IPS-11a (cell line): ENCODE measurements at regions not wholly inside any gene's neighbourhood (a gene's known extent, or its start where the extent isn't known, plus 50 kb on each side); places are given as distances from the start of the nearest gene placed in this dataset.

Experiments used
- H3K4me3 ChIP-seq: one replicate; pipeline ENCODE4 v1.5.1; 2013; ENCODE audit warnings: low read depth, low read length, control low read depth

DNA sequence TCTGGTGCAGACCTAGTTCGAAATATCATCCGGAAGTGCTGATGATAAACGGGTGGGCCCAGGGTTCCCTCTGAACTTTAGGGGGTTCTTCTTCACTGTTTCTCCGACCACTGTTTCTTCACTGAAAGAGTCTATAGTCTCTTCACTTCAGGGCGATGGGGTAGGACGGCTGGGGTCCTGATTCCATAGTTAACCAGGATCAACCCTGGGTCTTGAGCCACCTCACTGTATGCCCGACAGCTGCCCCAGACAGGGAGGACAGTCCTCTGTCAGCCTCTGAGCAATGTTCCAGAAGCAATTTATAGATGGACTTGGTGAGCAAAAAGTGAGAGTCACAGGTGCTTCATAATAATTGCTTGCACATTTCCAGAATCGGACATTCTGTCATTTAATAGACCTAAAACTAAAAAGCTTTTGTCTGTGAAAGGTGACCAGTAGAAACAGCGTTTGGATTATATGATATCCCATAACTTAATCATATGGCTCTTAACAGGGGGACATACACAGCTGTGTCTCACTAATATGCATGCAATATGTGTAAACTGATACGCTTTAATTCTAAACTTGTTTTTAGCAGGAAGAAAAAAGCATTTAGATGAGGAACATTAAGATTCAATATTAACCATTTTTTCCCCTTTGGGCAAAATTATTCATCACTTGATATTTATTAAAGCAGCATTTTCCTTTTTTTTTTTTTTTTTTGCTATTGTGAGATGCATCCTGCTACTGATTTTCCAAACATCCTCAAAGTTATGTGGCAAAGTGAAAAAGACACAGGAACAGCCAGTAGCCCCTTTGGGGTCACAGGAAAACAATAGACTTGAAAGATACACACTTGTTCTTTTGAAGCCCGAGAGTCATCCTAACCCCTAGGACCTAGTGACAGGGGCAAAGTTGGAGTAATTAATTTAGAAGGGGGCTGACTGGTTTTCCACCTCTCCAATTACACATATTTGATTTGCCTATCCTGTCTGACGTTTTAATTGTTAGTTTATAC, 277.0 kb downstream of the ZNF536 start:
- H3K4me3 ChIP-seq, result no peak overlapping the region

GRCh38 chr19:30647891-30648720, 275.9 kb downstream of the ZNF536 start:
- no peak overlapping the region for H3K4me3 ChIP-seq

GRCh38 chr19:30646806-30647205, 274.6 kb downstream of the ZNF536 start:
- H3K4me3 ChIP-seq, result no peak overlapping the region

GRCh38 chr19:30645946-30646577, 273.9 kb downstream of the ZNF536 start:
- H3K4me3 ChIP-seq, result no peak overlapping the region

DNA sequence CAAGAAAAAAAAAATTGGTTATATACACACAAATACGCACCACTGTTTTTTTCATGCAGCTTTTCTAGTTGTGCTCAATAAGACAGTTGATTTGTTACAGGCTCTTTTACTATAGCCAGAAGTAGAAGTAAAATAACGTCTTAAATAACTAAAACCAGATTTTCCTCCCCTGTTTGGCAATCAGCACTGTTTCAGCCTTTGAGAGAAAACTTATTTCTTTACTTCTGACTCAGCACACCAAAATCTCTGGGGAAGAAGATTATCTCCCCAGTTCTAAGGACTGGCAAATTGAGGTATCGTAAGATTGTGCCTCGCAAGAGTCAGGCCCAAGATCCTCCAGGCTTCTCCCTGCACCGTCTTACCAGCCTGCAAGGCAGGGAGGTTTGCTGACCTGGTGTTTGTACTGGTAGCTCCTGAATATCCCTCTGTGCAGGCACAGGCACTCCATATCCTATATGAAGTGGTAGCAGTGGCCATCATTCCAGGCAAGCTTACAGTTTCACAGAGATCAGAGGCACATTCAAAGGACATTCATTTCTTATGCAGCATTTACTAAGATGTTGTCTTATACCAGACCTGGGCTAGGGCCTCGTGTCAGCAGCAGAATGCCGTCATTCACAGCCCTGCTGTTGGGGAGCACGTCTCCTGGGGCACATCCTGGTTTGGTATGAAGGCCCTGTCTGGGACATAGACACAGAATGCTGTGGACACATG, 268.2 kb downstream of the ZNF536 start:
- H3K4me3 ChIP-seq, result no peak overlapping the region

DNA sequence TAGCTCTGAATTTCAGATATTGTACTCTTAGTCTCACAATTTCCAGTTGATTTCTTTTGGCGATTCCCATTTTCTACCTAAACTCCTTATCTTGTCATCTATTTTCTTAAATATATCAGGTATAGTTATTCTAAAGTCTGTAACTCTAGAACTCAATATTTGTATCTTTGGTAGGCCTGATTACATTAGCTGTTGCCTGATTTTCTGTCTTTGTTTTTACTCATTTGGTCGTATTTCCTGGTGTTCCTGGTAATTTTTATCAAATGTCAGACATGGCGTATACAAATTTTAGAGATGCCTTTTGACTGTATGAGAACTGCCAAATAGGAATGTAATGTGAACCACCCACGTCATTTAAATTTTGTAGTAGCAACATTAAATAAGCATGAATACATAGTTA, 266.7 kb downstream of the ZNF536 start:
- no peak overlapping the region for H3K4me3 ChIP-seq

- no peak overlapping the region for H3K4me3 ChIP-seq
Observed at GRCh38 chr19:30637926-30638325, 265.7 kb downstream of the ZNF536 start.

DNA sequence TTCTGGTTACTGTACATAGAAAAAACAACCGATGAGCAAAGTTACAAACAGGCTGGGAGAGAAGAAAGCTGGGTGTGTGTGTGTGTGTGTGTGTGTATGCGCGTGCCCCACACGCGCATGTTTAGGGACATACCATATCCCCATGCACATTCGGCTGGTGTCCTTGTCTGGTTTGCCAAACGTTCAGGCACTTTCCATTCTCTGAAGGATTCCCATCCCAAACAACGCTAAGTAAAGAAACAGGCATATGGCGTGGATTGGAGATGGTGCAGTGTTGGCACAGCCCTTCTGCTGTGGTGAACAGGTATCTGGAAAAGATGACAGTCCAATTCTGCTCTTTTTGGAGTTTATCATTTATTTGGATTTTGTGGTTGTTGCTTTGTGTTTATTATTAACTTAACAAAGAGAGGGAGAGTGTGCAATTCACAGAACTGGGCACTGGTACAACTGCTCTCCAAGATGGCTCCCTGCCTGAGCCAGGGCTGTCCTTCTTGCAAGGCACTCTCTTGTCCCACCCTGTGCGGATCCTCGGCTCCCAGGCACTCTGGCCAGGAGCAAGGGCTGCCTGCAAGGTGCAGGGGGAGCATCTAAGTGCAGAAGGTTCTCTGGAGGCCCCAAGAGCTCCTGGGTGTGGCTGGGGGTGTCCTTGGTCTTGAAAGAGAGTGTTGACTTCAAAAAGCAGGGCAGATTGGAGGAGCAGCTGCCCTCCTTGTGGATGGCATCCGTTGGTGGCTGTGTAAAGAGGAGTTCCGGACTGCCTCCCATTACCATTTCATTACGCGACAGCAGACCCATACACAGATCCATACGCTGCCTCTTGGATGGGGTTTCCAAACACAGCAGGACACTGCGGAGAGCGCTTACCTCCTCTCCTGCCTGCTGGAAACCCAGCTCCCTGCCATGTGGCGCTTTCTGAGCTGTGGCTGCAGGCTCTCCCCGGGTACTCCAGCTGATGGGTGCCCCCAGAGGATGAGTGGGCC, 263.1 kb downstream of the ZNF536 start:
- no peak overlapping the region for H3K4me3 ChIP-seq

- H3K4me3 ChIP-seq, result no peak overlapping the region
Observed at GRCh38 chr19:30634131-30634830, 262.1 kb downstream of the ZNF536 start.

- no peak overlapping the region for H3K4me3 ChIP-seq
Observed at GRCh38 chr19:30631033-30631370, 258.8 kb downstream of the ZNF536 start.

DNA sequence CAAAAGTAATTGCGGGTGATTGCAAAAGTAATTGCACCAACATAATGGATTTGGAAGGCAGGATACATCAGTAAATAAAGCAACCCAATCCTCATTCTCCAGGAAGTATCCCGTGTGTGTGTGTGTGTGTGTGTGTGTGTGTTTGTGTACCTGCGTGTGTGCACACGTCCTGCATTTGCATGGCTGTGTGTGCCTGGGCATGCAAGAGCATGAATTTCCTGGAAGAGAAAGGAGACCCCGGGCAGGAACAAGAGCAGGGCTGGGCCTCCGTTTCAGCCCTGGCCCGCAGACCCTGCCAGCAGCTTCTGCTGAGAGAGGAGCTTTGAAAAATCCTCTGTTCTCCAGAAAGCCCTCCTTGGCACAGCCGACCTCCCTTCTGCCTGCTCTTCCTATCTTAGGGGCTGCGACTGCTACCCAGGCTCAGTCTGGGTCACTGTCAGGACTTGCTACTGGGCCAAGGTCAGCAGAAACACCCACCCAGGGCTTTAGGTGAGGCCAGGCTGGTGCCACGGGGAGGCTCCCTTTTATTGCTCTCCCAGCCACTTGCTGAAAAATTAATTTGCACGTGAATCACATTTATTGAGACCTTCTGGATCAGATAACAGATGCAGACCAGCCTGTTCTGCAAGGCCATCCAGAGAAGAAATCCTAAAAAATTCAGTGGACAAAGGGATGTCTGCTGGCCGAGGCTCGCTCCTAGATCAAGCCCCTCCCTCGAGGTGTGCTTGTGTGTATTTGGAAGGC, 258.3 kb downstream of the ZNF536 start:
- H3K4me3 ChIP-seq, result no peak overlapping the region

DNA sequence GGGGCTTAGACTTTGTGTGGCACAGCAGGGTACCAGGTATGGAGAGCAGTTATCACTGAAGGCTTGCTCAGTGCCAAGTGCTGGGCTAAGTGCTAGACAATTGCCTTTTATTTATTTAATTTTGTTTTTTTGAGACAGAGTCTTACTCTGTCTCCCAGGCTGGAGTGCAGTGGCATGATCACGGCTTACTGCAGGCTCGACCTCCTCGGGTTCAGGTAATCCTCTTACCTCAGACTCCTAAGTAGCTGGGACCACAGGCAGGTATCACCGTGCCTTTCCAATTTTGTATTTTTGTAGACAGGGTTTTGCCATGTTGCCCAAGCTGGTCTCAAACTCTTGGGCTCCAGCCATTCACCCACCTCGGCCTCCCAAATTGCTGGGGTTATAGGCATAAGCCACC, 256.9 kb downstream of the ZNF536 start:
- H3K4me3 ChIP-seq, result no peak overlapping the region

DNA sequence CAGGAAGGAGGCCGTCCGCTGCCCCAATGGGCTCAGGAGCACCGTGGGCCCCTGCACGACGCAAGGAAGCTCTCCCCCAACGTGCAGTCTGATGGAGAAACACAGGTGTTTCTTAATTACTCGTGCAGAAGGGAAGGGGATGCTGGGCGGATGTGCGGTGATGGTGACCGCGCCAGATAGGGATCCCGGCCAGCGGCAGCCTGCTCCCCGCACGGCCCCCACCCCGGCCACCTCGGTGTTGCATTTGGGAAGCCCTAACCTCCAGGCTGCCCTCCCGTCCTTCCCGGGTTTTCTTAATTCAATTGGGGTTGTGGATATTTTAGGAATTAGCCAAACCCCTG, 254.4 kb downstream of the ZNF536 start:
- no peak overlapping the region for H3K4me3 ChIP-seq

DNA sequence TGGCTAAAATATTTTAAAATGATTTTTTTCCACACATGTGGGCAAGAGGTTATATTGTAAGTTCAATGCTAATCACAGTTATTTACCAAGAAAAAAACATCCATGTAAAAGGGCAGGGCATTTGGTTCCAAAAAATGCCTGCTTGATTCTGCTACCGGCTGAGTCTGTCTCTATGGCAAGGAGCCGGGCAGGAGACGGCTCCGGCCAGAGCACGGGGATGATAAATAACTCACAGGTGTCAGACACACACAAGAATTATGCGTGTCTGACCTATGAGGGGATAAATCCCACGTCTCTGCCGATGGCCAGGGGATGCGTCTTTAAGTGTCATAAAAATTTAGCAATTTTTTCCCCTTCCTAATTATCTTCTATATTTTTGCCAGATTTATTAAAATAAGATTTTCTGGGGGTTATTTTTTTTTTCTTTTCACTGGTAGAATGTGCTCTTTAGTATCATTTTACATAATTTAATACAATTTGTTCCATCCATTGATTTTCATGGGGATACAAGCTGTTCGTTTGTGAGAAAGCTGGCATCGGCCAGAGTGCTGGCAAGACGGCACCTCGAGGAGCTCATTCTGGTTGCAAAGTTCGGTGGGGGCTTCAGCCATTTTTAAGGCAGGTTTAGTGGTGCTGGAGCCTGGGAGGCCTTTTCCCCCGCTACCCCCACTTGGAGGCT, 253.9 kb downstream of the ZNF536 start:
- H3K4me3 ChIP-seq, result no peak overlapping the region

- no peak overlapping the region for H3K4me3 ChIP-seq
Observed at GRCh38 chr19:30622276-30622675, 250.1 kb downstream of the ZNF536 start.

DNA sequence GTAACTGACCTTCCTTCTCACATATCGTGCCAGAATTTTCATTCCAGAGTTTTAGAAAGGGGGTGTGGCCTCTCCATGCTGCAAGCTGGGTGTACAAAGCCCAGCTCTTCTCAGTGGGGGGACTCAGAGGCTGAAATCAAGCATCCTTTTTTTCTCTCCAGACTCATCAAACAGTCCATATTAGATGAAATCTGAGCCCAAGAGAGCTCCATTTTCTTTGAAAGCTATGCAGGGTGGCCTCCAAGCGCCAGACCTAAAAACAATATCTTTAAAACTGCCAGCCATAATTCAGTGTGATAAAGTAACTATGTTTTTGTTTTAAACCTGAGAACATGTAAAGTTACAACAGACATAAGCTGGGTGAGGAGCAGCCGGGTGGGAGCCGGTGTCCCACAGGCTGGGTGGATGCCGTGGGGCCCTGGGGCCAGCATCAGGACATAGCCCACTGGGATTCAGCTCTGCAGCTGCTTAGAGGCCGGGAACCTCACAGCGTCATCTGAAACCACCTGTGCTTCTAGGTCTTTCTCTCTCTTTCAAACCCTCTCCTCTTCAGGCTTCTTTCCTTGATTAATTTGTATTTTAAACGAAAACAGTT, 249.2 kb downstream of the ZNF536 start:
- no peak overlapping the region for H3K4me3 ChIP-seq

DNA sequence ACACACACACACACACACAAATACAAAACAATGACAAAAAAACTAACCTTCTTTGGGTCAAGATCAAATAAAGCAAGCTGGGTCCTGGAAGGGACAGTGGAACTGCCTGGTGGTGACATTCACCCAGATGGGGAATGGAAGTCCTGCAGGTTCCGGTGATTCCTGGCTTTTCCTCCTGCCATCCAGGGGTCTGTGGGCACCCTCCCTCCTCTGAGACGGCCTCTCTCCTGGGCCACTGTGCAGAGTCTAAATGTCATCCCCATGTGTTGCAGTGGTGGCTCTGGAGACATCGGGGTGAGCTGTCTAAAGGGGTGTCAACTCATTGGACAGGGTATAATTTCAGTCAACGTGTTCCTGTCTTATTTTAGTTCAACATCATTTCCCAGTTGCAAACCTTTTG, 248.2 kb downstream of the ZNF536 start:
- H3K4me3 ChIP-seq, result no peak overlapping the region
